ENCODE measurements at regions not wholly inside any gene's neighbourhood (a gene's known extent, or its start where the extent isn't known, plus 50 kb on each side); places are given as distances from the start of the nearest gene placed in this dataset.

DNA sequence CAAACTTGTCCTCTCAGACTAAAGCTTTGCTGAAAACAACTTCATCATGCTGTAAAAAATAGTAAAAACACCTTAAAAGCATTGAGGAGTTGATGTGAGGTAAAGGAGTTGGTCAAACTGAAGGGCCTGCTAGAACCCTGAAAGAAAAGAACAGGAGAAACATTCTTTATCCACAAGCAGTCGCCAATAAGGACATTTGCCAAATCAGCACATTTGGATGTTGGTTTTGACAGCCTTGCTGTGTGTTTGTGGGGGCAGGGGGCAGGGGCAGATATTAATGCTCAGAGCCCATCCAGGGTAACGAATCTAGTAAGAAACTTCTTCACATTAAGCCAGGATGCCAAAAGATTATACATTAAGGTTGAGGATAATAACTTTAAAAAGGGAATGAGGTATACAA, 399.9 kb upstream of the ZFHX3 start:
- Histone ChIP-seq H3K36me3 (ENCODE audit: control insufficient read depth in 1 of 2, insufficient read depth in 2 of 2, low read length in 2 of 2) (no peaks in the 10 kb centered on the region), H3K4me2 (ENCODE audit: low read length) (no peak overlapping the region), H2AFZ (ENCODE audit: low read depth, low read length, poor library complexity, severe bottlenecking) (no peak overlapping the region), H3K27me3 (ENCODE audit: insufficient read depth, low read length) (no peaks in the 10 kb centered on the region), H3K4me1 (ENCODE audit: control insufficient read depth in 1 of 2, insufficient read depth in 2 of 2, low read length in 2 of 2) (no peaks in the 10 kb centered on the region), H3K9ac (ENCODE audit: low read length) (no peak overlapping the region), H4K20me1 (ENCODE audit: insufficient read depth) (no peaks in the 10 kb centered on the region), H3K27ac (ENCODE audit: low read depth, low read length) (no peak overlapping the region), H3K4me3 (replicated peaks in 1 of 2; ENCODE audit: low read depth in 1 of 2, low read length in 2 of 2) (no peak overlapping the region), H3K79me2 (ENCODE audit: insufficient read depth, low read length) (no peaks in the 10 kb centered on the region), H3K9me3 (ENCODE audit: control insufficient read depth in 1 of 2, insufficient read depth in 1 of 2, low read depth in 1 of 2, low read length in 2 of 2) (peaks cover 0 to 13% of the 10 kb centered on the region in 2 experiments; a peak in 1 of 4 replicates), H3K9me2 (ENCODE audit: insufficient read depth) (no peaks in the 10 kb centered on the region)
- no peak for DNase-seq (ENCODE audit: low read depth, low spot score)
- ATAC-seq: no peak
- CTCF ChIA-PET: no interaction called here
- TF ChIP-seq CEBPB (IDR thresholded peaks at IDR 0.05; ENCODE audit: low read depth) (no peak), ZNF274 (IDR thresholded peaks at IDR 0.05; ENCODE audit: low read depth, low read length) (no peak), SP1 (IDR thresholded peaks at IDR 0.05; ENCODE audit: low read depth) (no peak), SRF (IDR thresholded peaks at IDR 0.05; ENCODE audit: low read depth) (no peak), ELF1 (IDR thresholded peaks at IDR 0.05; ENCODE audit: borderline replicate concordance, low read depth) (no peak), FOSL1 (IDR thresholded peaks at IDR 0.05; ENCODE audit: low read depth) (no peak), ZFX (IDR thresholded peaks at IDR 0.05) (no peak), POLR2A (IDR thresholded peaks at IDR 0.05; ENCODE audit: borderline replicate concordance, extremely low read depth, insufficient read depth, insufficient read length) (no peak)
- TF ChIP-seq, protein P1, sequence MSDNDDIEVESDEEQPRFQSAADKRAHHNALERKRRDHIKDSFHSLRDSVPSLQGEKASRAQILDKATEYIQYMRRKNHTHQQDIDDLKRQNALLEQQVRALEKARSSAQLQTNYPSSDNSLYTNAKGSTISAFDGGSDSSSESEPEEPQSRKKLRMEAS (IDR thresholded peaks at IDR 0.05): no peak
- TF ChIP-seq, protein P2, sequence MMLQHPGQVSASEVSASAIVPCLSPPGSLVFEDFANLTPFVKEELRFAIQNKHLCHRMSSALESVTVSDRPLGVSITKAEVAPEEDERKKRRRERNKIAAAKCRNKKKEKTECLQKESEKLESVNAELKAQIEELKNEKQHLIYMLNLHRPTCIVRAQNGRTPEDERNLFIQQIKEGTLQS (IDR thresholded peaks at IDR 0.05): no peak
- TF ChIP-seq, protein P3, sequence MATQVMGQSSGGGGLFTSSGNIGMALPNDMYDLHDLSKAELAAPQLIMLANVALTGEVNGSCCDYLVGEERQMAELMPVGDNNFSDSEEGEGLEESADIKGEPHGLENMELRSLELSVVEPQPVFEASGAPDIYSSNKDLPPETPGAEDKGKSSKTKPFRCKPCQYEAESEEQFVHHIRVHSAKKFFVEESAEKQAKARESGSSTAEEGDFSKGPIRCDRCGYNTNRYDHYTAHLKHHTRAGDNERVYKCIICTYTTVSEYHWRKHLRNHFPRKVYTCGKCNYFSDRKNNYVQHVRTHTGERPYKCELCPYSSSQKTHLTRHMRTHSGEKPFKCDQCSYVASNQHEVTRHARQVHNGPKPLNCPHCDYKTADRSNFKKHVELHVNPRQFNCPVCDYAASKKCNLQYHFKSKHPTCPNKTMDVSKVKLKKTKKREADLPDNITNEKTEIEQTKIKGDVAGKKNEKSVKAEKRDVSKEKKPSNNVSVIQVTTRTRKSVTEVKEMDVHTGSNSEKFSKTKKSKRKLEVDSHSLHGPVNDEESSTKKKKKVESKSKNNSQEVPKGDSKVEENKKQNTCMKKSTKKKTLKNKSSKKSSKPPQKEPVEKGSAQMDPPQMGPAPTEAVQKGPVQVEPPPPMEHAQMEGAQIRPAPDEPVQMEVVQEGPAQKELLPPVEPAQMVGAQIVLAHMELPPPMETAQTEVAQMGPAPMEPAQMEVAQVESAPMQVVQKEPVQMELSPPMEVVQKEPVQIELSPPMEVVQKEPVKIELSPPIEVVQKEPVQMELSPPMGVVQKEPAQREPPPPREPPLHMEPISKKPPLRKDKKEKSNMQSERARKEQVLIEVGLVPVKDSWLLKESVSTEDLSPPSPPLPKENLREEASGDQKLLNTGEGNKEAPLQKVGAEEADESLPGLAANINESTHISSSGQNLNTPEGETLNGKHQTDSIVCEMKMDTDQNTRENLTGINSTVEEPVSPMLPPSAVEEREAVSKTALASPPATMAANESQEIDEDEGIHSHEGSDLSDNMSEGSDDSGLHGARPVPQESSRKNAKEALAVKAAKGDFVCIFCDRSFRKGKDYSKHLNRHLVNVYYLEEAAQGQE (IDR thresholded peaks at IDR 0.05; ENCODE audit: low read depth): no peak
- TF ChIP-seq, protein P4, sequence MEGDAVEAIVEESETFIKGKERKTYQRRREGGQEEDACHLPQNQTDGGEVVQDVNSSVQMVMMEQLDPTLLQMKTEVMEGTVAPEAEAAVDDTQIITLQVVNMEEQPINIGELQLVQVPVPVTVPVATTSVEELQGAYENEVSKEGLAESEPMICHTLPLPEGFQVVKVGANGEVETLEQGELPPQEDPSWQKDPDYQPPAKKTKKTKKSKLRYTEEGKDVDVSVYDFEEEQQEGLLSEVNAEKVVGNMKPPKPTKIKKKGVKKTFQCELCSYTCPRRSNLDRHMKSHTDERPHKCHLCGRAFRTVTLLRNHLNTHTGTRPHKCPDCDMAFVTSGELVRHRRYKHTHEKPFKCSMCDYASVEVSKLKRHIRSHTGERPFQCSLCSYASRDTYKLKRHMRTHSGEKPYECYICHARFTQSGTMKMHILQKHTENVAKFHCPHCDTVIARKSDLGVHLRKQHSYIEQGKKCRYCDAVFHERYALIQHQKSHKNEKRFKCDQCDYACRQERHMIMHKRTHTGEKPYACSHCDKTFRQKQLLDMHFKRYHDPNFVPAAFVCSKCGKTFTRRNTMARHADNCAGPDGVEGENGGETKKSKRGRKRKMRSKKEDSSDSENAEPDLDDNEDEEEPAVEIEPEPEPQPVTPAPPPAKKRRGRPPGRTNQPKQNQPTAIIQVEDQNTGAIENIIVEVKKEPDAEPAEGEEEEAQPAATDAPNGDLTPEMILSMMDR (IDR thresholded peaks at IDR 0.05 in 2 of 3, conservative IDR thresholded peaks at IDR 0.05 in 1 of 3; ENCODE audit: borderline replicate concordance in 1 of 3, insufficient read depth in 1 of 3, low read depth in 2 of 3, low read length in 2 of 3): no peak
- no TSS peak for BruUV-seq (replicated peaks)
- RAD21 ChIA-PET (ENCODE audit: low non-redundant PET in 1 of 2, low total read pairs in 2 of 2, uncharacterized antibody in 2 of 2, unreplicated experiment in 2 of 2): no interaction called here
- POLR2A ChIA-PET: no interaction called here
- intact Hi-C loops (cut with micrococcal nuclease): no loop called here
